ENCODE measurements at regions not wholly inside any gene's neighbourhood (a gene's known extent, or its start where the extent isn't known, plus 50 kb on each side); places are given as distances from the start of the nearest gene placed in this dataset.
"Not testable (repeated sequence)": the region's sequence is repeated elsewhere in the genome, so short reads cannot be mapped to it uniquely, and the experiment has no call there.

GRCh38 chr10:33036670-33037069, 78.6 kb upstream of the ITGB1 start:
- DNase-seq (ENCODE audit: low read depth): no peak

- DNase-seq (ENCODE audit: low read depth): no peak
Observed at GRCh38 chr10:33035411-33035810, 77.4 kb upstream of the ITGB1 start.

- no peak for DNase-seq (ENCODE audit: low read depth)
Observed at GRCh38 chr10:33034931-33035330, 76.9 kb upstream of the ITGB1 start.

GRCh38 chr10:33032654-33033151, 74.7 kb upstream of the ITGB1 start:
- DNase-seq (ENCODE audit: low read depth): no peak

- DNase-seq (ENCODE audit: low read depth): no peak
Observed at GRCh38 chr10:33031815-33032653, 74.0 kb upstream of the ITGB1 start.

- no peak for DNase-seq (ENCODE audit: low read depth)
Observed at GRCh38 chr10:33031171-33031570, 73.1 kb upstream of the ITGB1 start.

- DNase-seq (ENCODE audit: low read depth): peak; percentile 23
Observed at GRCh38 chr10:33028515-33028914, 70.5 kb upstream of the ITGB1 start.

GRCh38 chr10:33027088-33027487, 69.1 kb upstream of the ITGB1 start:
- no peak for DNase-seq (ENCODE audit: low read depth)

- no peak for DNase-seq (ENCODE audit: low read depth)
Observed at GRCh38 chr10:33026422-33026821, 68.4 kb upstream of the ITGB1 start.

- no peak for DNase-seq (ENCODE audit: low read depth)
Observed at GRCh38 chr10:33025910-33026309, 67.9 kb upstream of the ITGB1 start.

- no peak for DNase-seq (ENCODE audit: low read depth)
Observed at GRCh38 chr10:33025039-33025438, 67.0 kb upstream of the ITGB1 start.

- no peak for DNase-seq (ENCODE audit: low read depth)
Observed at GRCh38 chr10:33022691-33023090, 64.7 kb upstream of the ITGB1 start.

- no peak for DNase-seq (ENCODE audit: low read depth)
Observed at GRCh38 chr10:33022090-33022489, 64.1 kb upstream of the ITGB1 start.

- DNase-seq (ENCODE audit: low read depth): no peak
Observed at GRCh38 chr10:33016988-33017387, 59.0 kb upstream of the ITGB1 start.

GRCh38 chr10:33015761-33016547, 57.9 kb upstream of the ITGB1 start:
- no peak for DNase-seq (ENCODE audit: low read depth)

- not testable (repeated sequence) for DNase-seq (ENCODE audit: low read depth)
Observed at GRCh38 chr10:33013331-33013730, 55.3 kb upstream of the ITGB1 start.

- DNase-seq (ENCODE audit: low read depth): no peak
Observed at GRCh38 chr10:33012306-33012705, 54.3 kb upstream of the ITGB1 start.

GRCh38 chr10:33010132-33011037, 52.4 kb upstream of the ITGB1 start:
- no peak for DNase-seq (ENCODE audit: low read depth)

- DNase-seq (ENCODE audit: low read depth): no peak
Observed at GRCh38 chr10:33009244-33010131, 51.5 kb upstream of the ITGB1 start.

GRCh38 chr10:33008499-33009243, 50.6 kb upstream of the ITGB1 start:
- peak; percentile 48 for DNase-seq (ENCODE audit: low read depth)

Data from stimulated activated CD4-positive, alpha-beta T cell treated with anti-CD3 and anti-CD28 coated beads, Interleukin-2, amount 100 ng/mL, for 4 hours (primary cell).